Lower leg skin (tissue), 4 donors: ENCODE measurements at regions not wholly inside any gene's neighbourhood (a gene's known extent, or its start where the extent isn't known, plus 50 kb on each side); places are given as distances from the start of the nearest gene placed in this dataset.
"Not testable (repeated sequence)": the region's sequence is repeated elsewhere in the genome, so short reads cannot be mapped to it uniquely, and the experiment has no call there.

Experiments used
- DNase-seq, 2 donors: peaks; one replicate each; pipeline ENCODE4 v3.0.0-alpha.2; 2019; ENCODE audit warnings: low spot score in 2 of 2
- H3K4me3 ChIP-seq: fragments of 200-600 bp; sonication (generic); 2 replicates; pipeline ENCODE4 v1.5.1; 2017; ENCODE audit warnings: mild to moderate bottlenecking, low read depth; ENCODE audit not compliant: poor library complexity, severe bottlenecking
- POLR2A ChIP-seq, 2 donors: fragments of 450-650 bp; IDR thresholded peaks; one replicate each; pipeline ENCODE4 v1.6.1; 2016 to 2017; ENCODE audit warnings: antibody characterized with exemption in 2 of 2, mild to moderate bottlenecking in 1 of 2, moderate library complexity in 1 of 2
- WGBS, 2 donors: methylation state at CpG; one replicate each; pipeline ENCODE4 v1.1.5; 2018; 5-methylcytosine and 5-hydroxymethylcytosine counted together
- intact Hi-C: fragments of 100-400 bp; cut with DNase I; formaldehyde crosslinking; loops from one replicate; pipeline ENCODE4 v1.15.0; 2023; ENCODE audit warnings: low total_unique reads
- TF ChIP-seq, protein P1 (sequence below), 3 donors: fragments of 450-650 bp; IDR thresholded peaks; one replicate each; pipeline ENCODE4 v1.5.1; 2016; ENCODE audit warnings: antibody characterized with exemption in 3 of 3, mild to moderate bottlenecking in 3 of 3, moderate library complexity in 2 of 3

DNA sequence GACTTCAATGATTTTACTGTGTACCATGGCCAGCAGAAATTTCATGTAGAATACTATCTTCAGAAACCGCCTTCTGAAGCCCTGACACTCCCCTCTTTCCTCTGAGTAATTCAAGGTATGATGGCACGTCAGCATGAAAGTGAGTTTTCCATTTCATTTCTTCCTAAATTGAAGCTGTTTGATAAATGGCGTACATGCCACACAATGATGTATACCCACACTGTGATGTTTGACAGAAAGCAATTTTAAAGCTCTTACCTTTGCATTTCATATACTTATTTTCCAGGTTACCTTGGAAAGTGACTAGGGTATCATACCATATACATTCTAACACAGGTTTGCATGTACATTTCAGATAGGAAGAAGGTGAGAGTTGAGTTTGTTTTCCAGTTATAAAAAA is 147.9 kb upstream of the LRRC3B start:
- intact Hi-C loops = no loop called here
- TF ChIP-seq POLR2A (IDR thresholded peaks at IDR 0.05) = no peak
- DNase-seq = no peak
- 88 to 90% methylated on average over 3 of the region's 3 CpGs for WGBS, 2 donors
- H3K4me3 ChIP-seq = no peak overlapping the region

- no peak for DNase-seq
- TF ChIP-seq, protein P1, sequence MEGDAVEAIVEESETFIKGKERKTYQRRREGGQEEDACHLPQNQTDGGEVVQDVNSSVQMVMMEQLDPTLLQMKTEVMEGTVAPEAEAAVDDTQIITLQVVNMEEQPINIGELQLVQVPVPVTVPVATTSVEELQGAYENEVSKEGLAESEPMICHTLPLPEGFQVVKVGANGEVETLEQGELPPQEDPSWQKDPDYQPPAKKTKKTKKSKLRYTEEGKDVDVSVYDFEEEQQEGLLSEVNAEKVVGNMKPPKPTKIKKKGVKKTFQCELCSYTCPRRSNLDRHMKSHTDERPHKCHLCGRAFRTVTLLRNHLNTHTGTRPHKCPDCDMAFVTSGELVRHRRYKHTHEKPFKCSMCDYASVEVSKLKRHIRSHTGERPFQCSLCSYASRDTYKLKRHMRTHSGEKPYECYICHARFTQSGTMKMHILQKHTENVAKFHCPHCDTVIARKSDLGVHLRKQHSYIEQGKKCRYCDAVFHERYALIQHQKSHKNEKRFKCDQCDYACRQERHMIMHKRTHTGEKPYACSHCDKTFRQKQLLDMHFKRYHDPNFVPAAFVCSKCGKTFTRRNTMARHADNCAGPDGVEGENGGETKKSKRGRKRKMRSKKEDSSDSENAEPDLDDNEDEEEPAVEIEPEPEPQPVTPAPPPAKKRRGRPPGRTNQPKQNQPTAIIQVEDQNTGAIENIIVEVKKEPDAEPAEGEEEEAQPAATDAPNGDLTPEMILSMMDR (IDR thresholded peaks at IDR 0.05) = no peak
- intact Hi-C loops = no loop called here
- H3K4me3 ChIP-seq = no peak overlapping the region
These were observed 142.2 kb upstream of the LRRC3B start for GRCh38 chr3:26480377-26480776.

DNA sequence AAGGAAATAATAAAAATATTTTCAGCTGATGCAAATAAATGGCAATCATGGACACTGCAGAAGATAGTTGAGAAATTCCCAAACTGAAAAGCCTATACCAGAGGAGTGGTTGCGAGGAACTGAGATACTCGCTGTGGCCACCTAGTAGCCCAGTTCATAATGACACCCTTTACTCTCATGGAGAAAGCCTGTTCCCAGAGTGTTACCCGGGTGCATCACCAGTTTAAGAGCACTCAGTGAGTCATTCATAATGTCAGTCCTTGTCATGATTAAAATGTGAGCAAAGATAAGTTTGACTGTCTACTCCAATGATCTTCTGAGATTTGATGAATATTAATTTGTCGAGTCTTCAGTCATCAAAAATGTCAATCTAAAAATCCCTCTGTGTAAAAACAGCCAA is 138.4 kb upstream of the LRRC3B start:
- intact Hi-C loops = no loop called here
- 67 to 77% methylated on average over 4 of the region's 4 CpGs for WGBS, 2 donors
- TF ChIP-seq, protein P1 (IDR thresholded peaks at IDR 0.05) = no peak
- no peak for TF ChIP-seq POLR2A (IDR thresholded peaks at IDR 0.05)
- DNase-seq = no peak
- no peak overlapping the region for H3K4me3 ChIP-seq

DNA sequence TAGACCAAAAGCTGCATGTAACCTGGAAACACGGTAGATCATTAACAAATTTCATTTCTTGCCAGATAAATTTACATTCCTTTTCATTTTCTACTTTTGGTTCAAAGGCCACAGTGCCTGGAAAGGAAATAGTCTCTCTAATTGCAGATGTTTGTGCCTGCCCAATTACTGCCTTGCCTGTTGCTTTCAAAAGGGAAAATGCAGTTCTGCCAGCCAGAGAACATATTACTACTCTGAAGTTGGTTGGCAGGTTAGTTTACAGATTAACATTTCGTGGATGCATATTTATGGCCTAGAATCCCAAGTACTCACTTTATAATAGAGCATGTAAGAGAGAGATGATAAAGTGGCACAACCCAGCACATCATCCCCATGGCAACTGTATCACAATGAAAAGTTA is 124.3 kb upstream of the LRRC3B start:
- no peak for DNase-seq
- WGBS, 2 donors = 34 to 35% methylated on average over 2 of the region's 2 CpGs
- intact Hi-C loops = no loop called here
- H3K4me3 ChIP-seq = no peak overlapping the region
- TF ChIP-seq POLR2A (IDR thresholded peaks at IDR 0.05) = no peak
- TF ChIP-seq, protein P1 (IDR thresholded peaks at IDR 0.05) = no peak

GRCh38 chr3:26505399-26505798 is 117.2 kb upstream of the LRRC3B start:
- WGBS, 2 donors = 23 to 25% methylated on average over 3 of the region's 3 CpGs
- intact Hi-C loops = no loop called here

GRCh38 chr3:26514445-26515029 is 108.0 kb upstream of the LRRC3B start:
- DNase-seq, H3K4me3 ChIP-seq, intact Hi-C loops: not testable (repeated sequence)
- WGBS, 2 donors = 82 to 84% methylated on average over 5 of the region's 5 CpGs

More at GRCh38 chr3:26505399-26505798, 117.2 kb upstream of the LRRC3B start:
- TF ChIP-seq, protein P1 (IDR thresholded peaks at IDR 0.05) = no peak
- TF ChIP-seq POLR2A (IDR thresholded peaks at IDR 0.05) = no peak
- no peak overlapping the region for H3K4me3 ChIP-seq
- DNase-seq = no peak

GRCh38 chr3:26515351-26515750 is 107.2 kb upstream of the LRRC3B start:
- TF ChIP-seq, protein P1 (IDR thresholded peaks at IDR 0.05) = no peak
- TF ChIP-seq POLR2A (IDR thresholded peaks at IDR 0.05) = no peak
- intact Hi-C loops = no loop called here
- WGBS, 2 donors = 52 to 63% methylated on average over 2 of the region's 2 CpGs
- H3K4me3 ChIP-seq = no peak overlapping the region
- no peak for DNase-seq
